RWPE2 (cell line): ENCODE measurements at regions not wholly inside any gene's neighbourhood (a gene's known extent, or its start where the extent isn't known, plus 50 kb on each side); places are given as distances from the start of the nearest gene placed in this dataset.

Experiments
- ATAC-seq: fragments of 200-7000 bp; cut with Tn5 transposase; 3 replicates; pipeline ENCODE4 v1.9.1; 2021; ENCODE audit warnings: low read depth
- DNase-seq: peaks from one replicate; pipeline ENCODE4 v3.0.0-alpha.2; 2020; ENCODE audit warnings: low spot score
- H3K27ac ChIP-seq: fragments of 450-650 bp; 2 replicates; pipeline ENCODE4 v1.5.1; 2017; ENCODE audit warnings: mild to moderate bottlenecking; ENCODE audit not compliant: poor library complexity, severe bottlenecking
- H3K27me3 ChIP-seq: fragments of 250-450 bp; sonication (Bioruptor Pico); 2 replicates; pipeline ENCODE4 v1.5.1; 2021; ENCODE audit warnings: mild to moderate bottlenecking, moderate library complexity; ENCODE audit not compliant: insufficient read depth, poor library complexity, severe bottlenecking
- H3K36me3 ChIP-seq: fragments of 250-450 bp; sonication (Bioruptor Pico); 2 replicates; pipeline ENCODE4 v1.5.1; 2020; ENCODE audit warnings: low read depth, mild to moderate bottlenecking, moderate library complexity
- H3K4me1 ChIP-seq: fragments of 250-450 bp; sonication (Bioruptor Pico); 2 replicates; pipeline ENCODE4 v1.5.1; 2021; ENCODE audit warnings: mild to moderate bottlenecking, moderate library complexity; ENCODE audit not compliant: insufficient read depth, poor library complexity, severe bottlenecking
- H3K4me3 ChIP-seq: fragments of 250-450 bp; sonication (Bioruptor Pico); 2 replicates; pipeline ENCODE4 v1.5.1; 2021; ENCODE audit warnings: mild to moderate bottlenecking, moderate library complexity; ENCODE audit not compliant: severe bottlenecking
- H3K9me3 ChIP-seq: fragments of 250-450 bp; sonication (Bioruptor Pico); 2 replicates; pipeline ENCODE4 v1.5.1; 2021; ENCODE audit warnings: mild to moderate bottlenecking, moderate library complexity; ENCODE audit not compliant: severe bottlenecking
- CTCF ChIP-seq: fragments of 450-650 bp; IDR thresholded peaks from one replicate; pipeline ENCODE4 v1.5.1; 2017; ENCODE audit warnings: mild to moderate bottlenecking, moderate library complexity; ENCODE audit not compliant: poor library complexity, severe bottlenecking

GRCh38 chr2:107757223-107757622, 69.5 kb upstream of the RGPD4 start:
- Histone ChIP-seq H3K27ac (no peak overlapping the region), H3K9me3 (no peaks in the 10 kb centered on the region), H3K36me3 (no peaks in the 10 kb centered on the region), H3K27me3 (peaks cover 3% of the 10 kb centered on the region), H3K4me1 (no peaks in the 10 kb centered on the region), H3K4me3 (no peak overlapping the region)
- no peak for TF ChIP-seq CTCF
- DNase-seq (no peak), ATAC-seq (no peak)

GRCh38 chr2:107760620-107761364, 65.9 kb upstream of the RGPD4 start:
- Histone ChIP-seq H3K27ac (no peak overlapping the region), H3K27me3 (peaks cover 2% of the 10 kb centered on the region), H3K36me3 (no peaks in the 10 kb centered on the region), H3K4me3 (no peak overlapping the region), H3K4me1 (no peaks in the 10 kb centered on the region), H3K9me3 (no peaks in the 10 kb centered on the region)
- DNase-seq (no peak), ATAC-seq (no peak)
- TF ChIP-seq CTCF, result no peak

GRCh38 chr2:107772353-107772752, 54.3 kb upstream of the RGPD4 start:
- no peak for ATAC-seq
- Histone ChIP-seq H3K27ac (no peak overlapping the region), H3K27me3 (no peaks in the 10 kb centered on the region), H3K36me3 (no peaks in the 10 kb centered on the region), H3K4me3 (no peak overlapping the region), H3K4me1 (no peaks in the 10 kb centered on the region), H3K9me3 (no peaks in the 10 kb centered on the region)
- no peak for TF ChIP-seq CTCF
- DNase-seq, result no peak

GRCh38 chr2:107775211-107775610, 51.5 kb upstream of the RGPD4 start:
- no peaks in the 10 kb centered on the region for H3K4me1 ChIP-seq
- H3K27ac ChIP-seq, result no peak overlapping the region
- DNase-seq, result no peak
- no peaks in the 10 kb centered on the region for H3K36me3 ChIP-seq
- peaks cover 2% of the 10 kb centered on the region for H3K27me3 ChIP-seq
- no peak for ATAC-seq
- TF ChIP-seq CTCF, result no peak
- no peaks in the 10 kb centered on the region for H3K9me3 ChIP-seq
- no peak overlapping the region for H3K4me3 ChIP-seq

- Histone ChIP-seq H3K27me3 (peaks cover 2% of the 10 kb centered on the region), H3K4me1 (no peaks in the 10 kb centered on the region), H3K27ac (no peak overlapping the region), H3K4me3 (no peak overlapping the region), H3K9me3 (no peaks in the 10 kb centered on the region), H3K36me3 (no peaks in the 10 kb centered on the region)
- ATAC-seq, result no peak
- TF ChIP-seq CTCF, result no peak
- DNase-seq, result no peak
These were observed 50.9 kb upstream of the RGPD4 start for GRCh38 chr2:107775791-107776190.
